Activated CD4-positive, alpha-beta T cell treated with anti-CD3 and anti-CD28 coated beads, Interleukin-2, amount 10 ng/mL, durations not matched to agents 7 days and 5 days (primary cell): ENCODE measurements at regions not wholly inside any gene's neighbourhood (a gene's known extent, or its start where the extent isn't known, plus 50 kb on each side); places are given as distances from the start of the nearest gene placed in this dataset.

ENCODE experiments used
- CTCF ChIA-PET: fragments of 350-600 bp; sonication (Branson Sonifier 250); formaldehyde crosslinking; loops from one replicate; lab custom pipeline; 2021; ENCODE audit warnings: antibody characterized with exemption; lab: Charles Lee
- POLR2A ChIA-PET: fragments of 350-600 bp; sonication (Branson Sonifier 250); formaldehyde crosslinking; loops from one replicate; lab custom pipeline; 2021; ENCODE audit warnings: antibody characterized with exemption; lab: Charles Lee
- DNase-seq: peaks from one replicate; pipeline ENCODE4 v3.0.0-alpha.2; 2020
- H3K27ac Mint-ChIP-seq: one replicate; pipeline ENCODE4 v1.8.0; 2021; ENCODE audit warnings: mild to moderate bottlenecking, moderate library complexity, mixed read lengths
- H3K27me3 Mint-ChIP-seq: one replicate; pipeline ENCODE4 v1.8.0; 2021; ENCODE audit warnings: mixed read lengths
- H3K36me3 Mint-ChIP-seq: one replicate; pipeline ENCODE4 v1.8.0; 2021; ENCODE audit warnings: low read depth, mixed read lengths
- H3K4me1 Mint-ChIP-seq: one replicate; pipeline ENCODE4 v1.8.0; 2021; ENCODE audit warnings: mixed read lengths
- H3K4me3 Mint-ChIP-seq: one replicate; pipeline ENCODE4 v1.8.0; 2021; ENCODE audit warnings: mild to moderate bottlenecking, moderate library complexity, mixed read lengths
- H3K9me3 Mint-ChIP-seq: one replicate; pipeline ENCODE4 v1.8.0; 2021; ENCODE audit warnings: mixed read lengths

DNA sequence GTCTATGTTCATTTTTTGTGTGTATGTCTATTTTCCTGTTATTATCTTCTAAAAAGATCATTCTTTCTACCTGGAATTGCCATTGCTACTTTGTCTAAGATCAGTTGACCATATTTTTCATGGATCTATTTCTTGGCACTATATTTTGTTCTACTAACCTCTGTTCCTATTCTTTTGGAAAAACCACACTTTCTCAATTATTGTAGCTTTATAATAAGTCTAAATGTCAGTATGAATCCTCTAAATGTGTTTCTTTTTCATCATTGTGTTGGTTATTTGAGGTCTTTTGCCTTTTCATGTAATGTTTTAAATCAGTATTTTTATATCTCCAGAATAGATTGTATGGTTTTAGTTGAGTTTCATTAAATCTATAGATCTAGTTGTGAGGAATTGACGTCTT is 798.3 kb downstream of the FAT4 start:
- CTCF ChIA-PET: no interaction called here
- DNase-seq: no peak
- Mint-ChIP-seq H3K4me3 (no peak overlapping the region), H3K4me1 (no peaks in the 10 kb centered on the region), H3K36me3 (no peaks in the 10 kb centered on the region), H3K27me3 (no peaks in the 10 kb centered on the region), H3K27ac (no peak overlapping the region), H3K9me3 (peaks cover 22% of the 10 kb centered on the region)
- POLR2A ChIA-PET: no interaction called here

DNA sequence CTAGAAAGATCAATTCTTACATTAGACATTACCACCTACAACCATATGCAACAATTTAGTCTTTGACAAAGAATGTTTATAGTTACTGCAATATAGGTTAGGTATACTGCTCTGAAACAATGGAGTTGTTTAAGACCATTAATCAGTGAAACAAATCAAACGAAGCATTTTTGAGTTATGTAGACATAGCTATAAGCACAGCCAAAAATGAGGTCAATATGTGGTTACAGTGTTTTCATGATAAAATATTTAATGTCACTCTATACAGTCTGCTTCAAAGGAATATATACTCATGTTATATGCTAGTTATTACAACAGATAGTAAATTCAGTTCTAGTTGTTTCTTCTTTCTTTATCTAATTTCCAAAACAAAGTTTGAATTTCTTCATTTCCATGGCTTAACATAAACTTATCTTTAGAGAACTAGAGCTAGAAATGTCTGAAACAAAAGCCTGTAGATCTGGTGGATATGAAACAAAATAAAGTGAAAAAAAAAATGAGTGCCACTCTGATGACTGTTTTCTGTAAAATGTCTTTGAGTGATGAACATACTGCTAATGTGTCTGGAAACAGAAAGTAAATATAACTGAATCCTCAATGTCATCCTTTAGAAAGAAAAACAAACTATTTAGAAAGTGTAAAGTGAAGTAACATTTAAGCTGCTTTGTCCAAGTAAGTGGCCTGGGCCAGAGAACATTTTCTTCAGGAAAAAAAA is 809.0 kb downstream of the FAT4 start:
- no peak overlapping the region for H3K4me3 Mint-ChIP-seq
- H3K9me3 Mint-ChIP-seq: peaks cover 4% of the 10 kb centered on the region
- DNase-seq: no peak
- H3K27me3 Mint-ChIP-seq: no peaks in the 10 kb centered on the region
- ChIA-PET CTCF (no interaction called here), POLR2A (no interaction called here)
- H3K4me1 Mint-ChIP-seq: no peaks in the 10 kb centered on the region
- H3K27ac Mint-ChIP-seq: no peak overlapping the region
- no peaks in the 10 kb centered on the region for H3K36me3 Mint-ChIP-seq

DNA sequence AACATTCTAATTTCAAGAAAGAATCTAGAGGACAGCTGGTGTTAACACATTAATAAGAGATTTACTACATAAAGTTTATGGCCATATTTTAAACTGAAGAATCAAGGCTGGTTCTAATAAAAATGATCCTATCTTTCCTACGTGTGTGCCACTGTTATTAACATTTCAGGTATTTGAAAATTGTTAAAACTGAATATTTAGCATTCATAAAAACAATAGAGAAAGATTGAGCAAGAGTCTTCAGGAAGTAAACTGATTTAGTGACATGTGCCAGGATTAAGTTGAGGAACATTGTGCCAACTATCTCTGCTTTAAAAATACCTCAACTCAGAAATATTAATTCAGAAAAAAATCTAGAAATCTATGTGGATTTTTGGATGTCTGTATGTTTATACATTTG is 810.1 kb downstream of the FAT4 start:
- ChIA-PET POLR2A (no interaction called here), CTCF (no interaction called here)
- Mint-ChIP-seq H3K36me3 (no peaks in the 10 kb centered on the region), H3K4me1 (no peaks in the 10 kb centered on the region), H3K27me3 (no peaks in the 10 kb centered on the region), H3K4me3 (no peak overlapping the region), H3K9me3 (peaks cover 3% of the 10 kb centered on the region), H3K27ac (no peak overlapping the region)
- no peak for DNase-seq

DNA sequence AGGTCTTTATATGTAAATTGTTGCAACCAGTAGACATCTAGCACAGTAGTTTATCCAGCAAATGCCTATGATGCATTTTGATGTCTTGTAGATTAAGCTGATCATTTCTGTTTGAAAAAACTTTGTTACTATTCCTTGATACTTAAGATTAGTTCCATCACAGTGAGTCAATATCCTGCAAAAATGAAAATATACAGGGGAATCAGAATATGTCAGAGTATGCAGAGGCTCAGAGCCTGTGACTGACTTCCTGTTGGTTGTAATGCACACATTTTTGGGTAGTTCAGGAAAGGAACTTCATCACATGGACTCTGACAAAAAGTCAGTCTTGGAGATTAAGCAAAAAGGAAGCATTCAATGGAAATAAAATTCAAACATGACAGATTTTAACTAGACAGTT is 815.5 kb downstream of the FAT4 start:
- Mint-ChIP-seq H3K9me3 (peaks cover 4% of the 10 kb centered on the region), H3K27ac (no peak overlapping the region), H3K36me3 (no peaks in the 10 kb centered on the region), H3K4me1 (no peaks in the 10 kb centered on the region), H3K4me3 (no peak overlapping the region), H3K27me3 (no peaks in the 10 kb centered on the region)
- POLR2A ChIA-PET: no interaction called here
- CTCF ChIA-PET: no interaction called here
- DNase-seq: no peak

DNA sequence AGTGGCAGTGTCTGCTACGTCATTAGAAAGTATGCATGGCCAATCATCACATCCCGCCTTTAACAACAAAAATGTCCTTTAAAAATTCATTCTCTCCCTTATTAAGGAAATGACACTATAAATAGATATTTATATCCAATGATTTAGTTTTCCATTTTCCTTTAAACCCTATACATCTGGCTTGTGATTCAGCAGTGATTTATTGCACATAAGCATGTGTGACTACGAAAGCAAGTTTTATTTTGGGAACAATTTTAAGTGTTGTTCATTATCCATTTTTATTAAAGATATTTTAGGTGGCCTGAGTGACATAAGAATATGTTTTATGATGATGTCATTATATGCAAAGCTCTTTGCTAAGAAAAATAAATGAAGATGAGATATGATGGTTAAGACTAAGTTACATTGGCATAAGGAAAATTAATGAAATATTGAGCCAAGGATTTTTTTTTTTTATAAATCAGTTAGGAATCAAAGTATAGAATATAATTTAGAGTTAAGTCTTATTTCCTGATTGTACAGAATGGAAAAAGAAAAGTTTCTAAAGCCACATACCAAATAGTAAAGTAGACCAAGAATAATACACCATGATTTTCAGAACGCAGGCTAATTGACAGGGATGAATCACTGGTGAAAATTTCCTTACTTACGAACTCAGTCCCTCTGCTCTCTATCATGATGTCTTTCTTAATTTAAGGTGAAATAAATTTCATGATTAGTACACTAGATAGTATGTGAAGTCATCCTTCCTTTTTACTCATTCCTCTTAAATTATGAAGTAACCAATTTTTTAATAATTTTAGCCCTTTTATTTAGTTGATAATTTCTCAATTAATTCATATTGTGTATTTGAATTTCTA is 822.4 kb downstream of the FAT4 start:
- Mint-ChIP-seq H3K4me1 (no peaks in the 10 kb centered on the region), H3K27ac (no peak overlapping the region), H3K27me3 (no peaks in the 10 kb centered on the region), H3K4me3 (no peak overlapping the region), H3K36me3 (no peaks in the 10 kb centered on the region), H3K9me3 (no peaks in the 10 kb centered on the region)
- CTCF ChIA-PET: no interaction called here
- POLR2A ChIA-PET: no interaction called here
- no peak for DNase-seq

DNA sequence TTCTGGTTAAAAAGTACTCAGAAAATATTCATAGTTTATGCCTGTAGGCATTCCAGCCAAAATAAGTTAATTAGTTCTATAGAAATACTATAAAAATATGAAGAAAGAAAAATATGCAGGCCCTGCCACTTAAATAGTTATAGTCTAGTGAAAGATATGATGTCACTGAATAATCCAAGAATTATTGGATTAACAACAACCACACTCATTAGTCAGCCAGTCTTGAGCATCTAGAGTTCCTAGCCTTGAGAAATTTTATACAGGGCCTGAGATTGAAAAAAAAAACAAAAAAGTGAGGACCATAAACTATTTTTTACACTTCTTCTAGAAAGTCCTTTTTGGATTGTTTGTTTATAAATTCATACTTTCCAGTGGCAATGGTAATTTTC is 823.0 kb downstream of the FAT4 start:
- ChIA-PET POLR2A (no interaction called here), CTCF (no interaction called here)
- Mint-ChIP-seq H3K27ac (no peak overlapping the region), H3K4me1 (no peaks in the 10 kb centered on the region), H3K9me3 (no peaks in the 10 kb centered on the region), H3K27me3 (no peaks in the 10 kb centered on the region), H3K36me3 (no peaks in the 10 kb centered on the region), H3K4me3 (no peak overlapping the region)
- no peak for DNase-seq

DNA sequence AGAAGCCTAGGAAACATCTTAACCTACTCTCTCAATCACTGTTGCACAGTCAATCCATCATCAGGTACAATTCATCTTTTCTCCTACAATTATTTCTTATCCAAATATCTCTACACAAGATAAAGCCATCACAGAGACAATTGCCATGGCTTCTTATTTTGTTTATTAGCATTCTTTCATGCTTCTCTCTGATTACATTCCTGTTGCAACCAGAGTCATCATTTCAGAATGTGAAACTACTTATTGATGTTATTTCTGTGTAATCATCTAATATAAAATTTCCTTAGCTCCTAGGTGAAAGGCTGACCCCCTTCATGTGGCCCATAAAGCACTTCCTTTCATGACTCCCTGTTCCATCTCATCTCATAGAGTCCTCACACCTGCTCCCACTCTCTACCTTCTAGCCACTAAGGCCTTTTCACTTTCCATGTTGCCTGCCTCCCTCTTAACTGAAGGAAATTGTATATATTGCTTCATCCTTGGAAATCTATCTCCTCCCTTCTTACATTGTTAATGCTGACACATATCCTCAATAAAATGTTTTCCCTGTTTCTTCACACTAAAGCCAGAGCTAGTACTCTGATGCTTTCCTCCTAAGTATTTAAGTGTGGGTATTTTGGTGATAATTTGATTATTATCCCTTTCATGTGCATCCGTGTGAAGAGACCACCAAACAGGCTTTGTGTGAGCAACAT is 829.9 kb downstream of the FAT4 start:
- H3K36me3 Mint-ChIP-seq: no peaks in the 10 kb centered on the region
- no peak overlapping the region for H3K27ac Mint-ChIP-seq
- H3K4me3 Mint-ChIP-seq: no peak overlapping the region
- ChIA-PET POLR2A (no interaction called here), CTCF (no interaction called here)
- H3K4me1 Mint-ChIP-seq: no peaks in the 10 kb centered on the region
- H3K9me3 Mint-ChIP-seq: peaks cover 8% of the 10 kb centered on the region
- DNase-seq: no peak
- no peaks in the 10 kb centered on the region for H3K27me3 Mint-ChIP-seq

DNA sequence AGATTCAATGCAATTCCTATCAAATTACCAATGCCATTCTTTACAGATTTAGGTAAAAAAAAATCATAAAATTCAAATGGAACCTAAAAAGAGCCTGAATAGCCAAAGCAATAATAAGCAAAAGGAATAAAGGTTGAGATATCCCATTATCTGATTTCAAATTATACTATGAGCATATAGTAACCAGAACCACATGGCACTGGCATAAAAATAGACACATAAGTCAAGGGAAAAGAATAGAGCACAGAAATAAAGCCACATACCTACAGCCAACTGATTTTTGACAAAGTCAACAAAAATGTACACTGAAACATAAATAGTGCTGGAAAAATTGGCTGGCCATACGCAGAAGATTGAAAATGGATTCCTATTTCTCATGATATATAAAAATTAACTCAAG is 853.7 kb downstream of the FAT4 start:
- Mint-ChIP-seq H3K4me1 (no peaks in the 10 kb centered on the region), H3K36me3 (no peaks in the 10 kb centered on the region), H3K9me3 (peaks cover 2% of the 10 kb centered on the region), H3K27me3 (no peaks in the 10 kb centered on the region), H3K27ac (no peak overlapping the region), H3K4me3 (no peak overlapping the region)
- ChIA-PET CTCF (no interaction called here), POLR2A (no interaction called here)
- DNase-seq: no peak

DNA sequence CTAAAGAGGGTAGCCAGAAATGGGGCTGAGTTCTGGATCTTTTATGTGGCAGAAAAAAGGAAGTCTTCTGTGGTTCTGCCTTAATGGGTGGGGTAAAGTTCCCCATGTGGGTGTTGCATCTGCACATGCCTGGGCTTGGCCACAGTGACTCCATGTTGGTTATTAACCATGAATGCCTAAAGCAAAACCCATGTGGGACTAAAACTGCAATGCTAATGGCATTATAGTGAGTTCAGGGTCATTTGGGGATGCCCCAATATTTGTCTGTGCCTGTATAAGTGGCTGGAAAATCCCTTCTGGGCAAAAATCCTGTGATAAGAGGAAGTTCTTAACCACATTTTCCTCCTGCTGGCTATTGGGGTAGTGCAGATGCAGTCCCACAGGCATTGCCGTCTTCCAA is 857.4 kb downstream of the FAT4 start:
- peaks cover 2% of the 10 kb centered on the region for H3K9me3 Mint-ChIP-seq
- H3K4me1 Mint-ChIP-seq: no peaks in the 10 kb centered on the region
- H3K4me3 Mint-ChIP-seq: no peak overlapping the region
- POLR2A ChIA-PET: no interaction called here
- no peaks in the 10 kb centered on the region for H3K27me3 Mint-ChIP-seq
- CTCF ChIA-PET: no interaction called here
- DNase-seq: no peak
- H3K36me3 Mint-ChIP-seq: no peaks in the 10 kb centered on the region
- H3K27ac Mint-ChIP-seq: no peak overlapping the region

DNA sequence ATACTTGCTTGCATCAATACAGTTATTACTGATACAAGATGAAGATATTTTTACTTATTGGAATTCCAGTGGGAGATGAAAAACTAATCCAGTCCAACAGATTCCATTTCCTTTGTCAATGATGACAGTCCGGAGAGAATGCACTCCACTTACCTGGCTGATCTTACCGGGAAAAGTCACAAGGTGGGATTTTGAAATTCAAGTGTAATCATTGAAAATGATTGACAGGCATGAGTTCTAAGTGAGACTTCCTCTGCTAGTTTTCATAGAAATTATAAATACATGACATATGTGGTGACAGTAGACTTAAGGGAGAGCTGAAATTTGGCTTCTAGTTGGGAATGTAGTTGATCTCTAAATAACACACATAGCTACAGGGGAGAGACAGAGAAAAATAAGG is 859.9 kb downstream of the FAT4 start:
- no peaks in the 10 kb centered on the region for H3K36me3 Mint-ChIP-seq
- ChIA-PET CTCF (no interaction called here), POLR2A (no interaction called here)
- H3K27ac Mint-ChIP-seq: no peak overlapping the region
- H3K4me1 Mint-ChIP-seq: no peaks in the 10 kb centered on the region
- DNase-seq: no peak
- no peak overlapping the region for H3K4me3 Mint-ChIP-seq
- H3K27me3 Mint-ChIP-seq: no peaks in the 10 kb centered on the region
- H3K9me3 Mint-ChIP-seq: peaks cover 2% of the 10 kb centered on the region

DNA sequence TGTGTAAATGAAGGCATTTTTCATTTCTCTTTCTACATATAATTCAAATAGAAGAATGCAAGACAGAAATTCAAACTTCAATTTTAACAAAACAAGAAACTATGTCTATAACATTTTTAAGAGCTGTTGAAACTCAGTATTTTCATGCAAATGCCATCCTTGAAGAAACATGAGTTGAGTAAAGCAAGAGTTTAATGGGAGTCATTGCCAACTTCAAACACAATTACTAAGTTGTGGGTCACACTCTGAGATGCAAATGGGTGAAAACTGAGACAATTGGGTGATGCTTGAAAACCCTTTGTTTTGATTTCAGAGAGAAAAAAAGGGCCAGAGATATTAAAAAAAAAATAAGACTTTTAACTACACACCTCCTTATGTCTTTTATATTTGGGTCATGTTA is 865.9 kb downstream of the FAT4 start:
- no peaks in the 10 kb centered on the region for H3K27me3 Mint-ChIP-seq
- no peak for DNase-seq
- no peak overlapping the region for H3K27ac Mint-ChIP-seq
- H3K4me3 Mint-ChIP-seq: no peak overlapping the region
- ChIA-PET CTCF (no interaction called here), POLR2A (no interaction called here)
- H3K9me3 Mint-ChIP-seq: no peaks in the 10 kb centered on the region
- no peaks in the 10 kb centered on the region for H3K36me3 Mint-ChIP-seq
- no peaks in the 10 kb centered on the region for H3K4me1 Mint-ChIP-seq

DNA sequence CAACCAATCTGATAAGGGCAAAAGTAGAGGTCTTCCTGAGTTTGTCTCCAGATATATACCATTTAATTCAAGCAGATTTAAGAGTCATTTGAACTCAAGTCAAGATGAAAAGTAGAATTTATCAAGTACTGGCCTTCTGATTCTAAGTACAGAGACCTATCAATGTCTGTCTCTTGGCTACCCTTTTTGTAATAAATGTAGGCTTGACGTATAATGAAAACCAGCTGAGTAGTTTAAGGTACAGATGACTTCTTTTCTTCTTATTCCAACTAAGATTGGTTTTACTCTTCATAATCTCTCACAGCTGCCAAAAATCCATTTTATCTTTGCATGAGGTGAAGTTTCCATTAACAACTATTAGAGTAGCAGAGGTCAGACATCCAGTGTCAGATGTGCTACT is 867.6 kb downstream of the FAT4 start:
- Mint-ChIP-seq H3K4me3 (no peak overlapping the region), H3K36me3 (no peaks in the 10 kb centered on the region), H3K9me3 (no peaks in the 10 kb centered on the region), H3K27me3 (no peaks in the 10 kb centered on the region), H3K4me1 (no peaks in the 10 kb centered on the region), H3K27ac (no peak overlapping the region)
- ChIA-PET CTCF (no interaction called here), POLR2A (no interaction called here)
- DNase-seq: no peak

DNA sequence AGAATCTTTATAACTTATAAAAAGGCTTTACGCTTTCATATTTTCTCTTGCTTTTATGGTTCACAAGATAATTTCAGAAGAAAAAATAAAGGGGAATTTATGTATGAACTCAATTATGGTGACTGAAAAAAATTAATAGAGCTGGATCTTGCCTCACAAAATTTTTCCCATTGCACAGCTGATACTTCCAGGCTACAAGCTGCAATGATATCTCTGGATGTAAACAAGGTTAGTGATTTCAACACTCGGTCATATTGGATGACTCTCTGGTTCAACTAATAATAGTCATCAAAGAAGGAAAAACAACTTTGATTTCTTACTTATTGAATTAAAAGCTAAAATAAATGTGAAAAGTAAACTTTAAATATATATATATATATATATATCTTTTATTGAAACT is 868.0 kb downstream of the FAT4 start:
- DNase-seq: no peak
- Mint-ChIP-seq H3K9me3 (no peaks in the 10 kb centered on the region), H3K36me3 (no peaks in the 10 kb centered on the region), H3K27me3 (no peaks in the 10 kb centered on the region), H3K4me1 (no peaks in the 10 kb centered on the region), H3K4me3 (no peak overlapping the region), H3K27ac (no peak overlapping the region)
- ChIA-PET POLR2A (no interaction called here), CTCF (no interaction called here)
